ENCODE measurements at regions not wholly inside any gene's neighbourhood (a gene's known extent, or its start where the extent isn't known, plus 50 kb on each side); places are given as distances from the start of the nearest gene placed in this dataset.

DNA sequence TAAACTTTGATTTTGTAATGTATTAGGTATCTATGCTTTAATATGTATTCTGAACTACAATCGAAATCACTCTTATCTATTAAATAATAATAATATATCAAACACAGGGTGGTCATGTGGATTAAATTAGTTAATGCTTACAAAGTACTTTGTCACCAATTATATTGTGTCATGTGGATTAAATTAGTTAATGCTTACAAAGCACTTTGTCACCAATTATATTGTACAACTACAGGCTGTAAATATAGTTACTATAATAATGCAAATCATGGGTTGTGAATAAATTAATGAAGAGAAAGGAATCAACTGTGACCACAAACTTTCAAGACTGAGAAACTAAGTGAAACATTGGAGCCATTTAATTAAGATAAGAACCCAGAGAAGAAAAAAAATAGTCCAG, 1929.1 kb upstream of the PCDH20 start:
- no peak for TF ChIP-seq CTCF (IDR thresholded peaks at IDR 0.05; ENCODE audit: insufficient read depth, low read depth, low read length)
- no peak for TF ChIP-seq EZH2 (IDR thresholded peaks at IDR 0.05; ENCODE audit: insufficient read depth, low read length)

Measured in astrocyte (in vitro differentiated cells and primary cell).